Esophagus squamous epithelium (tissue), 5 donors: ENCODE measurements at regions not wholly inside any gene's neighbourhood (a gene's known extent, or its start where the extent isn't known, plus 50 kb on each side); places are given as distances from the start of the nearest gene placed in this dataset.

ENCODE experiments used
- DNase-seq: peaks from one replicate; lab custom pipeline; 2025; lab: John Stamatoyannopoulos, UW
- H3K27ac ChIP-seq, 4 donors: fragments of 200-600 bp; sonication (generic); one replicate each; pipeline ENCODE4 v1.5.1; 2016 to 2019; ENCODE audit warnings: mild to moderate bottlenecking in 1 of 4
- H3K27me3 ChIP-seq, 4 donors: fragments of 200-600 bp; sonication (generic); 1 replicate in 3 of 4; 2 replicates in 1 of 4; pipeline versions ENCODE4 v1.5.1 to v1.6.0; 2017 to 2021; ENCODE audit warnings: antibody characterized with exemption in 1 of 4
- H3K36me3 ChIP-seq, 3 donors: fragments of 200-600 bp; sonication (generic); one replicate each; pipeline ENCODE4 v1.5.1; 2016 to 2019
- H3K4me1 ChIP-seq, 3 donors: fragments of 200-600 bp; sonication (generic); one replicate each; pipeline ENCODE4 v1.5.1; 2017 to 2019
- H3K4me3 ChIP-seq, 4 donors: fragments of 200-600 bp; sonication (generic); 1 replicate in 3 of 4; 2 replicates in 1 of 4; pipeline ENCODE4 v1.5.1; 2016 to 2019; ENCODE audit warnings: mild to moderate bottlenecking in 2 of 4, moderate library complexity in 1 of 4
- H3K9me3 ChIP-seq, 3 donors: fragments of 200-600 bp; sonication (generic); one replicate each; pipeline ENCODE4 v1.5.1; 2016 to 2019
- CTCF ChIP-seq, 6 experiments: fragments of 450-650 bp in 4 of 6; fragments of 200-600 bp in 2 of 6; sonication (generic) in 2 of 6; IDR thresholded peaks; one replicate each; pipeline ENCODE4 v1.5.1; 2016 to 2019; ENCODE audit warnings: antibody characterized with exemption in 6 of 6, mild to moderate bottlenecking in 4 of 6, moderate library complexity in 4 of 6
- POLR2A ChIP-seq, 4 donors: fragments of 450-650 bp; IDR thresholded peaks; one replicate each; pipeline ENCODE4 v1.6.1; 2017; ENCODE audit warnings: antibody characterized with exemption in 4 of 4, mild to moderate bottlenecking in 4 of 4, moderate library complexity in 3 of 4
- WGBS, 2 donors: methylation state at CpG; one replicate each; pipeline ENCODE4 v1.1.5; 2018; 5-methylcytosine and 5-hydroxymethylcytosine counted together
- intact Hi-C: fragments of 100-400 bp; cut with DNase I; formaldehyde crosslinking; loops from one replicate; pipeline ENCODE4 v1.15.0; 2022
- donor health status: DM: yes; HTN: yes; CAD: no.

- DNase-seq = no peak
- no peaks in the 10 kb centered on the region for H3K9me3 ChIP-seq
- no peak overlapping the region for H3K4me3 ChIP-seq
- no peak overlapping the region for H3K27ac ChIP-seq
- intact Hi-C loops = no loop called here
- H3K36me3 ChIP-seq = no peaks in the 10 kb centered on the region
- H3K4me1 ChIP-seq = peaks cover 0 to 5% (median 0%) of the 10 kb centered on the region in 3 donors
- WGBS, 2 donors = 30 to 57% methylated on average over 2 of the region's 2 CpGs
- TF ChIP-seq POLR2A (IDR thresholded peaks at IDR 0.05) = no peak
- no peak for TF ChIP-seq CTCF (IDR thresholded peaks at IDR 0.05)
- H3K27me3 ChIP-seq = no peaks in the 10 kb centered on the region
These were observed 242.6 kb upstream of the PAPPA start for GRCh38 chr9:115910959-115911358.

- H3K36me3 ChIP-seq = no peaks in the 10 kb centered on the region
- no peak overlapping the region for H3K27ac ChIP-seq
- H3K4me1 ChIP-seq = peaks cover 0 to 5% (median 0%) of the 10 kb centered on the region in 3 donors
- intact Hi-C loops = no loop called here
- no peaks in the 10 kb centered on the region for H3K9me3 ChIP-seq
- no peak overlapping the region for H3K4me3 ChIP-seq
- DNase-seq = no peak
- WGBS, 2 donors = 77 to 94% methylated on average over 4 of the region's 4 CpGs
- no peak for TF ChIP-seq CTCF (IDR thresholded peaks at IDR 0.05)
- no peak for TF ChIP-seq POLR2A (IDR thresholded peaks at IDR 0.05)
- no peaks in the 10 kb centered on the region for H3K27me3 ChIP-seq
These were observed 241.5 kb upstream of the PAPPA start for GRCh38 chr9:115912086-115912485.

GRCh38 chr9:115913696-115914095, 239.9 kb upstream of the PAPPA start:
- intact Hi-C loops = no loop called here
- no peaks in the 10 kb centered on the region for H3K36me3 ChIP-seq
- no peak overlapping the region for H3K4me3 ChIP-seq
- no peaks in the 10 kb centered on the region for H3K9me3 ChIP-seq
- WGBS, 2 donors = 60 to 67% methylated on average over 3 of the region's 3 CpGs
- H3K27me3 ChIP-seq = no peaks in the 10 kb centered on the region
- H3K4me1 ChIP-seq = peaks cover 0 to 5% (median 0%) of the 10 kb centered on the region in 3 donors
- DNase-seq = no peak
- H3K27ac ChIP-seq = no peak overlapping the region
- TF ChIP-seq POLR2A (IDR thresholded peaks at IDR 0.05) = no peak
- TF ChIP-seq CTCF (IDR thresholded peaks at IDR 0.05) = no peak

- TF ChIP-seq POLR2A (IDR thresholded peaks at IDR 0.05) (no peak), CTCF (IDR thresholded peaks at IDR 0.05) (no peak)
- intact Hi-C loops = no loop called here
These were observed 239.3 kb upstream of the PAPPA start for GRCh38 chr9:115914291-115914690.

GRCh38 chr9:115921301-115921700, 232.3 kb upstream of the PAPPA start:
- intact Hi-C loops = no loop called here
- no peak for TF ChIP-seq POLR2A (IDR thresholded peaks at IDR 0.05)
- no peak for TF ChIP-seq CTCF (IDR thresholded peaks at IDR 0.05)
- Histone ChIP-seq H3K4me1 (peaks cover 0 to 23% (median 0%) of the 10 kb centered on the region in 3 donors), H3K27me3 (no peaks in the 10 kb centered on the region), H3K9me3 (no peaks in the 10 kb centered on the region), H3K36me3 (no peaks in the 10 kb centered on the region), H3K4me3 (no peak overlapping the region), H3K27ac (no peak overlapping the region)
- WGBS, 2 donors = 80 to 87% methylated on average over 8 of the region's 8 CpGs
- DNase-seq = no peak

More at GRCh38 chr9:115914291-115914690, 239.3 kb upstream of the PAPPA start:
- no peak overlapping the region for H3K27ac ChIP-seq
- H3K27me3 ChIP-seq = no peaks in the 10 kb centered on the region
- no peak overlapping the region for H3K4me3 ChIP-seq
- peaks cover 0 to 5% (median 0%) of the 10 kb centered on the region in 3 donors for H3K4me1 ChIP-seq
- WGBS, 2 donors = 77 to 79% methylated on average over 5 of the region's 5 CpGs
- H3K9me3 ChIP-seq = no peaks in the 10 kb centered on the region
- H3K36me3 ChIP-seq = no peaks in the 10 kb centered on the region
- DNase-seq = no peak
